Activated naive CD8-positive, alpha-beta T cell treated with anti-CD3 and anti-CD28 coated beads for 36 hours (primary cell): ENCODE measurements at regions not wholly inside any gene's neighbourhood (a gene's known extent, or its start where the extent isn't known, plus 50 kb on each side); places are given as distances from the start of the nearest gene placed in this dataset.

ENCODE experiments used
- DNase-seq: peaks from one replicate; pipeline ENCODE4 v3.0.0; 2021
- H3K27ac Mint-ChIP-seq: one replicate; pipeline ENCODE4 v1.8.0; 2022; ENCODE audit warnings: mild to moderate bottlenecking, moderate library complexity, mixed read lengths
- H3K27me3 Mint-ChIP-seq: one replicate; pipeline ENCODE4 v1.8.0; 2022; ENCODE audit warnings: mild to moderate bottlenecking, mixed read lengths
- H3K36me3 Mint-ChIP-seq: one replicate; pipeline ENCODE4 v1.8.0; 2021; ENCODE audit warnings: mild to moderate bottlenecking, mixed read lengths
- H3K4me1 Mint-ChIP-seq: one replicate; pipeline ENCODE4 v1.8.0; 2021; ENCODE audit warnings: mixed read lengths
- H3K4me3 Mint-ChIP-seq: one replicate; pipeline ENCODE4 v1.8.0; 2022; ENCODE audit warnings: mild to moderate bottlenecking, moderate library complexity, mixed read lengths
- H3K9me3 Mint-ChIP-seq: one replicate; pipeline ENCODE4 v1.8.0; 2022; ENCODE audit warnings: mixed read lengths

DNA sequence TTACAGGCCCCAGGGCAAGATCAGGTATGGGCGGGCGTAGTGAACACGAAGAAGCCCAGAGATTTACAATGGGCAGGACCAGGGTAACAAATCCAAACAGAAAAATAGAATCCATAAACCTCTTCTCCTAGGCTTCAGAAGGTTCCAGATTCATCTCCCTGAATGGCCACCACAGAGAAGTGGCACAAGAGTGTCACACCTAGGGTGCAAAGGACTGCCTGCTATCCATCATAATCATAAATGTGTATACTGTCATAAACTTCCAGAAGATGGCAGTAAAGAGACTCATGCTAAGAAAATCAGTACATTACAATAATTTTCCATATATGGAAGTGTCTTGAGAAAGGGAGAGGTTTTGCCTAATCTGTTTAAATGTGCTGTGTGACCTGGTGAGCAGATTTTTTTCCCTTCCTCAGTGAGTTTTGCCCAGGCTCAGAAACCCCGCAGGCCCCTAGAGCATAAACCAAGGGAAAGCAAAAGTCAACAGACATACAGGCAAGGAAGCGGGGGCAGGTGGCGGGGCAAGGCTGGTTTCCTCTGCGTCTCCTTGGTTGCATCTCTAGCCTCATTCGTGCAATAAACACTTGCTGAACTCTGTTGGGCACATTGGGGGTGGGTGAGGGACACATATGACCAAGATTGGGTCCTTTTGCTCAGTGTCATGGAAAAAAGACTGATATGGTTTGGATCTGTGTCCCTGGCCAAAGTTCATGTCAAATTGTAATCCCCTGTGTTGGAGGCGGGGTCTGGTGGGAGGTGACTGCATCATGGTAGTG is 92.0 kb upstream of the CDH5 start:
- DNase-seq: no peak
- Mint-ChIP-seq H3K9me3 (peaks cover 2% of the 10 kb centered on the region), H3K4me1 (peaks cover 5% of the 10 kb centered on the region), H3K4me3 (no peak overlapping the region), H3K27ac (no peak overlapping the region), H3K27me3 (peaks cover 25% of the 10 kb centered on the region), H3K36me3 (no peaks in the 10 kb centered on the region)

GRCh38 chr16:66273644-66274334 is 92.7 kb upstream of the CDH5 start:
- H3K4me1 Mint-ChIP-seq: peaks cover 5% of the 10 kb centered on the region
- H3K9me3 Mint-ChIP-seq: peaks cover 2% of the 10 kb centered on the region
- H3K27me3 Mint-ChIP-seq: peaks cover 32% of the 10 kb centered on the region
- H3K27ac Mint-ChIP-seq: no peak overlapping the region
- no peak for DNase-seq
- H3K36me3 Mint-ChIP-seq: no peaks in the 10 kb centered on the region
- no peak overlapping the region for H3K4me3 Mint-ChIP-seq

DNA sequence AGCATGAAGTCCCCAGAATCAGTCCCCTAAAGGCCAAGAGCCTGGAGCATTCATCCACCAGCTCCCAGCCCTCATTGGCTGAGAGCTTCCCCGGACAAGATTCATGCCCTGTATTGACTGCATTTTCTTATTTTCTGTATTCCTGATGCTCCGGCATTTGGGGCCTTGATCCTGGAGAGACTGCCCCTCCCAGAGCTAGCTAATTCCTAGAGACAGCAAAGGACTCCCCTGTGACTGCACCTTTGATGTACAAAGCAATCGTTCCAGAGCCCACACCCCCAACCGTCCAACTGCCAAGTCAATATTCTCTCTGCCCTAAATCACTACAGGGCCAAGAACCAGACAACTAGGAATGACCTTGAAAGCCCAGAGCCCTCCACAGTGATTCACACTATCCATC is 93.4 kb upstream of the CDH5 start:
- Mint-ChIP-seq H3K27me3 (peaks cover 34% of the 10 kb centered on the region), H3K36me3 (no peaks in the 10 kb centered on the region), H3K9me3 (peaks cover 2% of the 10 kb centered on the region), H3K4me1 (peaks cover 5% of the 10 kb centered on the region), H3K4me3 (no peak overlapping the region), H3K27ac (no peak overlapping the region)
- no peak for DNase-seq

DNA sequence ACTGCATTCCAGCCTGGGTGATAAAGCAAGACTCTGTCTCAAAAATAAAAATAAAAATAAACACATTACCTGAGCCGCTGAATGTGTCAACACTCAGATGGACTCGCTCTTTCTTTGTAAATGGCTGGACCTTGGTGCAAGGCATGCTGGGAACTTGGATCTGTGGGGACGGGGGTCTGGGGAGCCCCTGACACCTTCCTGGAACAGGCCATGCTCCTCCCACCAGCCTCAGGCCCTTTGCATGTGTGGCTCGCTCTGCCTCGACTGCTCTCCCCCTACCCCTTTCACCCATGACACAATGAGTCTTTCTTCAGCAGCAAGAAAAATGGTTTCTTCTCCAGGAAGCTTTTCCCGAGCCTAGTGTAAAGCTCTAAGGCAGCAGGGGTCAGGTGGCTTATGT is 94.0 kb upstream of the CDH5 start:
- Mint-ChIP-seq H3K4me3 (no peak overlapping the region), H3K27ac (no peak overlapping the region), H3K4me1 (peaks cover 5% of the 10 kb centered on the region), H3K36me3 (no peaks in the 10 kb centered on the region), H3K27me3 (peaks cover 36% of the 10 kb centered on the region), H3K9me3 (peaks cover 2% of the 10 kb centered on the region)
- DNase-seq: no peak

- H3K9me3 Mint-ChIP-seq: peaks cover 2% of the 10 kb centered on the region
- H3K4me1 Mint-ChIP-seq: peaks cover 9% of the 10 kb centered on the region
- no peaks in the 10 kb centered on the region for H3K36me3 Mint-ChIP-seq
- no peak overlapping the region for H3K4me3 Mint-ChIP-seq
- no peak for DNase-seq
- peaks cover 43% of the 10 kb centered on the region for H3K27me3 Mint-ChIP-seq
- H3K27ac Mint-ChIP-seq: no peak overlapping the region
Observed at GRCh38 chr16:66271074-66272060, 95.1 kb upstream of the CDH5 start.

GRCh38 chr16:66270333-66270927 is 96.1 kb upstream of the CDH5 start:
- Mint-ChIP-seq H3K27me3 (peaks cover 44% of the 10 kb centered on the region), H3K27ac (no peak overlapping the region), H3K36me3 (no peaks in the 10 kb centered on the region), H3K4me3 (no peak overlapping the region), H3K4me1 (peaks cover 10% of the 10 kb centered on the region), H3K9me3 (no peaks in the 10 kb centered on the region)
- peak; percentile 75 for DNase-seq

DNA sequence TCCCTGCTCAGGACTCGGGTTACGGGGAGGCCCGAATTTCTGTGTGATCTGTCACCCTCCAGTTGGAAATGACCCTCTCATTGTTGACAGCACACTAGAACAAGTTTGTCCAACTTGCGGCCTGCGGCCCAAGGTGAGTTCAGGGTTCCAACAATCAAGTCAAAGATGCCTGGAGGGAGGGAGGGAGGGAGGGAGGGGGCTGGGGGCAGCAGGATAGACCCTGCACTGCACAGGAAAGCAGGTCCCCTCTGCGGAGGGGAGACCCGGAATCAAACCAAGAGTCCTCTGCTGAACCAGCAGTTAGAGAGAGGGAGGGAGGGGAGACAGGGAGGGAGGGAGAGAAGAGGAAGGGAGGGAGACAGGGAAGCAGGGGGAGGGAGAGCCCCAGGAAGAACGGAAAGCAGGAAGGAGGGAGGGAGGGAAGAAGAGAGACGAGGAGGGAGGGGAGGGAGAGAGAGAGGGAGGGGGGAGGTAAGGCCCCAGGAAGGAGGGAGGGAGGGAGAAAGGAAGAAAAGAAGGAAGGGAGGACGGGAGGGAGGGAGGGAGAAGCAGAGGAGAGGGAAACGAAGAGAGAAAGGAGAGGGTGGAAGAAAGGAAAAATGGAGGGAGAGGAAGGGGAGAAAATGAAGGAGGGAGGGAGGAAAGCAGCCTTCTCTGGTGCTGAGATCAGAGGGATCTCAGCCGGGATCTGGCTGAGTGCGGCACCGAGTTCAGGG is 96.7 kb upstream of the CDH5 start:
- no peaks in the 10 kb centered on the region for H3K9me3 Mint-ChIP-seq
- no peak for DNase-seq
- no peaks in the 10 kb centered on the region for H3K36me3 Mint-ChIP-seq
- H3K27me3 Mint-ChIP-seq: peaks cover 51% of the 10 kb centered on the region
- H3K4me1 Mint-ChIP-seq: peaks cover 10% of the 10 kb centered on the region
- H3K27ac Mint-ChIP-seq: no peak overlapping the region
- no peak overlapping the region for H3K4me3 Mint-ChIP-seq

DNA sequence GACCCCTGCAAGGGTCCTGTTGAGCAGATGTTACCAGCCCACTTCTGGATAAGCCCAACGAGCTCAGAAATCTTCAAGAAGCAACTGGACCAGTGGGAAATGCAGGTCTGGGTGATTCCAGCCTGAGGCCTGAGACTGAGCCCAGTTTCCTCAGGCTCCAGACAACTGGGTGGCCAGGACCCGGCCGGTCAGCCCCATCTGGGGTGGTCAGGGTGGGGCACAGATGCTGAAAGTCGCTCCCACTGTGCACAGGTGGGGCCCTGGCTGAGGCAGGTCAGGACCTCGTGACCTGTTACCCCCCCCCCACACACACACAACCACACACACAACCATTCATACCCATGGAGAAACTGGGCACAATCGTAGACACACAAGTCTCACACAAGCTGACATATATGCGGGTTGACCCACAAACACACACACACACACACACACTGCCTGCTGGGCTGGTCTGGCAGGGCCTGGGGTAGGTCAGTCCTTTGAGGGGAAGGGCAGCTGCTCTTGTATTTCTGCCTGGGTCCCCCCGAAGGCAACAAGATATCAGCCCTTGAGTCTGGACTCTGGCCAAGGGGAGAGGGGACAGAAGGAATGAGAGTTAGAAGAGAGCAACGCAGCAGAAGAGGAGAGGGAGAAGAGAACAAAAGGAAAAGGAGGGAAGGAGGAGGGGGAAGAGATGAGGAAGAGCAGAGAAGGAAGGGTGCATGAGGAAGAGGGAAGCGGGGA is 99.0 kb upstream of the CDH5 start:
- H3K36me3 Mint-ChIP-seq: no peaks in the 10 kb centered on the region
- peaks cover 53% of the 10 kb centered on the region for H3K27me3 Mint-ChIP-seq
- peaks cover 10% of the 10 kb centered on the region for H3K4me1 Mint-ChIP-seq
- DNase-seq: no peak
- no peak overlapping the region for H3K27ac Mint-ChIP-seq
- no peak overlapping the region for H3K4me3 Mint-ChIP-seq
- no peaks in the 10 kb centered on the region for H3K9me3 Mint-ChIP-seq

- Mint-ChIP-seq H3K9me3 (no peaks in the 10 kb centered on the region), H3K36me3 (no peaks in the 10 kb centered on the region), H3K4me3 (no peak overlapping the region), H3K27ac (no peak overlapping the region), H3K27me3 (peaks cover 50% of the 10 kb centered on the region), H3K4me1 (peaks cover 10% of the 10 kb centered on the region)
- DNase-seq: no peak
Observed at GRCh38 chr16:66266436-66267291, 99.8 kb upstream of the CDH5 start.

DNA sequence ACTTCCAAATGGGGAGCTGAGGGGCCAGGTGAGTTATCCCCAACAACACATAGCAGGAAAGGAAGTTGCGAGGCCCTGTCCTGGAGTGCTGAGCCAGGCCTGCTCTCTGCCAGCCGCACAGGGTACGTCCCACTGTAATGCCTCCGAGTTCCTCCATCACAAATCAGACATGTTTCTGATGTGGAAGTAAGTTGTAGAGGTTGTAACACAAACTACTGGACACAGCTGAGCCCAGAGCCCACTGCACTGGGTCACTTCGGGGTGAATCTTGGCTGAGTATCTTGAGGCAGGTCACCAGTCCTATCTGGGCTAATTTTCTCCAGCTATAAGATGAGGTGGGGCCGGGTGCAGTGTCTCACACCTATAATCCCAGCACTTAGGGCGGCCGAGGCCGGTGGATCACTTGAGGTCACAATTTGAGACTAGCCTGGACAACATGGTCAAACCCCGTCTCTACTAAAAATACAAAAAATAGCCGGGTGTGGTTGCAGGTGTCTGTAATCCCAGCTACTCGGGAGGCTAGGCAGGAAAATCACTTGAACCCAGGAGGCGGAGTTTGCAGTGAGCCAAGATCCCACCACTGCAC is 100.8 kb upstream of the CDH5 start:
- Mint-ChIP-seq H3K9me3 (no peaks in the 10 kb centered on the region), H3K27ac (no peak overlapping the region), H3K4me3 (no peak overlapping the region), H3K27me3 (peaks cover 45% of the 10 kb centered on the region), H3K36me3 (no peaks in the 10 kb centered on the region), H3K4me1 (peaks cover 7% of the 10 kb centered on the region)
- no peak for DNase-seq

DNA sequence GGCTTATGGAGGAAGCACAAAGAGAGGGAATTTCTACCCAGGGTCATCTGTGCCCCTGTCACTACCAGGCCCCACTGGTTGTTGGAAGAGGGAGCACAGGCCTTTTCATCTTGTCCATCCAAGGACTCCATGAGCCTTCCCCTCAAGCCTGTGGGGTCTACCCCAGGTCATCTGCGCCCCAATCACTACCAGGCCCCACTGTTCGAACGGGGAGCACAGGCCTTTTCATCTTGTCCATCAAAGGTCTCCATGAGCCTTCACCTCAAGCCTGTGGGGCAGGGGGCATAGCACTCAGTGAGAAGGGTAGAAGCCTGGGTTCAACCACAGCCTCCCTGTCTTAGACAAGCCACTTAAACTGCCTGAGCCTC is 101.5 kb upstream of the CDH5 start:
- Mint-ChIP-seq H3K27me3 (peaks cover 43% of the 10 kb centered on the region), H3K4me1 (peaks cover 5% of the 10 kb centered on the region), H3K9me3 (no peaks in the 10 kb centered on the region), H3K36me3 (no peaks in the 10 kb centered on the region), H3K4me3 (no peak overlapping the region), H3K27ac (no peak overlapping the region)
- DNase-seq: no peak

DNA sequence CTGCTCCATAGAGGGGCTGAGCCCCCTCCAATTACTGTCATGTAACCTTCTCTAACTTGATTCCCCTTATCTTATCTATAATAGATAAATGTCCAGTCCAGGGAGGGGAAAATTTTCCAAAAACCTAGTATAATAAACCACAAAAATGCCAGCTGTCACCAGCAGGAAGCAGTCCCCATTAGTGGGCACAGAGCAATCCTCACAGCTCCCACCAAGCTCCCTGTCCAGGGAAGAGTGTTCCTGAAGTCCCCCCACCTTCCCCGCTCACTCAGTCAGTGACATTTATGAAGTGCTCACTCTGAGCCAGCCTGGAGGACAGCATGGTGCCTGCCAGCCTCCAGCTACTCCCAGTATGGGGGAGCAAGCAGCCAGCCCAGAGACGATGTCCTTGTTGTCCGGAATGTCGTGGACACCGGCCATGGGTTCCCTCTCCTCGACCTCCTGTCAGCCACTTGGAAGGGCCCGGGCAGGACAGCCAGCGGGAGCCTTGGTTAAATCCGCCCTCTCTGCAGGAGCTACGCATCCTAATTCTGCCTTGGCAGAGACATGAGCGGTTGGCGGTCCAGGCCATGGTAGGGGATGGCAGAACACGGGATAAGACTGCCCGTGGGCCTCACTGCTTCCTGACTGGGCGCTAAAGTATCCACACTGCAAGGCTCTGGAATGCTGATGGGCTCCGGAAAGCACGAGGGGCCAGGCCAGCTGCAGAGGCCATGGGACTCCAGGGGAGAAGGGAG is 102.0 kb upstream of the CDH5 start:
- Mint-ChIP-seq H3K4me3 (no peak overlapping the region), H3K4me1 (peaks cover 5% of the 10 kb centered on the region), H3K27ac (no peak overlapping the region), H3K27me3 (peaks cover 40% of the 10 kb centered on the region), H3K9me3 (no peaks in the 10 kb centered on the region), H3K36me3 (no peaks in the 10 kb centered on the region)
- DNase-seq: no peak
